ENCODE measurements at regions not wholly inside any gene's neighbourhood (a gene's known extent, or its start where the extent isn't known, plus 50 kb on each side); places are given as distances from the start of the nearest gene placed in this dataset.

DNA sequence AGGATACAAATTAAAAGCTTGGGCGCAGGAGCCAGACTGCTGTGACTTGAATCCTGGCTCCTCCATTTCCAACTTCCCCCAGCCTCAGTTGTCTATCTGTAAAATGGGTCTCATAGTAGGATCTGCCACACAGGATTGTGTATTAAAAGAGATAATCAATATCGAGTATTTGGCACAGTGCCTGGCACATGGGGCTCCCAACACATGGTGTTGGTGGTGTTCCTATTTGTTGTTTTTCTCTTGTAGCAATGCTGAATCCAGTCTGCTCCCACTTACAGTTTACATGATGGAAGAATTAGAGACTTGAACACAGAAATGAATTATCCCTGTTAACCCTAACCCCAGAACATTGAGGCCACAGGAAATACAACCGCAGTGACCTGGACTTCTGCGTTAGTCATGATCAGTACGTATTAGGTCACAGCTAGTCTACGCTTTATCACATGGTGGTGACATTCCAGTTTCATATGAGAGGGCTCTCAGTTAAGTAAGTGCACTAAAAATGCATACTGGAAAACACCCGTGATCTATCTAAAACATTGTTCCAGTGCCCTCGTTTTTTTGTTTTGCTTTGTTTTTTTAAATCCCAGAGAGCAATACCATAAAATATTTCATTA lies 169.5 kb upstream of the KLF14 start:
- TF ChIP-seq POLR2A (IDR thresholded peaks at IDR 0.05; ENCODE audit: low read depth, low read length) (0 out of 2 replicates have a peak, but pooled peaks have one; percentile 16), SPI1 (IDR thresholded peaks at IDR 0.05; ENCODE audit: low read depth, low read length) (no peak), POLR2AphosphoS5 (IDR thresholded peaks at IDR 0.05; ENCODE audit: low read depth, low read length) (no peak; the same call in 1 of the 2 replicates), POU2F2 (IDR thresholded peaks at IDR 0.05; ENCODE audit: low read depth, low read length) (no peak), TAF1 (IDR thresholded peaks at IDR 0.05; ENCODE audit: low read depth, low read length) (no peak)
